Lung (tissue), 11 donors: ENCODE measurements at regions not wholly inside any gene's neighbourhood (a gene's known extent, or its start where the extent isn't known, plus 50 kb on each side); places are given as distances from the start of the nearest gene placed in this dataset.

ENCODE experiments used
- ATAC-seq: fragments of 200-7000 bp; cut with Tn5 transposase; one replicate; pipeline ENCODE4 v1.9.1; 2020; ENCODE audit warnings: moderate number of reproducible peaks; ENCODE audit not compliant: insufficient read depth, low FRiP score
- DNase-seq, 3 donors: peaks; one replicate each; pipeline ENCODE4 v3.0.0-alpha.2; 2013 to 2017
- H3K27ac ChIP-seq, 2 donors: one replicate each; pipeline ENCODE4 v1.5.1; 2013; ENCODE audit warnings: mild to moderate bottlenecking in 2 of 2, moderate library complexity in 2 of 2, control low read depth in 1 of 2, inconsistent platforms in 1 of 2, low read depth in 1 of 2, low read length in 1 of 2
- H3K27me3 ChIP-seq, 3 donors: one replicate each; pipeline ENCODE4 v1.5.1; 2013; ENCODE audit warnings: low read length in 2 of 3; ENCODE audit not compliant: control insufficient read depth in 3 of 3, insufficient read depth in 3 of 3
- H3K36me3 ChIP-seq, 4 donors: one replicate each; pipeline ENCODE4 v1.5.1; 2013; ENCODE audit warnings: low read length in 4 of 4, mild to moderate bottlenecking in 1 of 4, moderate library complexity in 1 of 4; ENCODE audit not compliant: control insufficient read depth in 4 of 4, insufficient read depth in 4 of 4
- H3K4me1 ChIP-seq, 5 donors: one replicate each; pipeline ENCODE4 v1.5.1; 2013; ENCODE audit warnings: low read length in 5 of 5, mild to moderate bottlenecking in 2 of 5, moderate library complexity in 1 of 5; ENCODE audit not compliant: control insufficient read depth in 5 of 5, insufficient read depth in 5 of 5
- H3K4me3 ChIP-seq: one replicate; pipeline ENCODE4 v1.5.1; 2013; ENCODE audit warnings: mild to moderate bottlenecking, control low read depth, moderate library complexity
- H3K9ac ChIP-seq, 2 donors: one replicate each; pipeline ENCODE4 v1.5.1; 2013; ENCODE audit warnings: low read length in 2 of 2, control low read depth in 1 of 2; ENCODE audit not compliant: insufficient read depth in 1 of 2
- H3K9me3 ChIP-seq, 4 donors: one replicate each; pipeline ENCODE4 v1.5.1; 2013; ENCODE audit warnings: low read length in 3 of 4, mild to moderate bottlenecking in 1 of 4, moderate library complexity in 1 of 4; ENCODE audit not compliant: control insufficient read depth in 4 of 4, insufficient read depth in 3 of 4
- whole genome bisulfite sequencing, 2 donors: extraction: QIAGEN DNeasy Blood & Tissue Kit; methylation state at CpG; one replicate each; pipeline ENCODE4 v1.1.7; 2013; 5-methylcytosine and 5-hydroxymethylcytosine counted together
- TF ChIP-seq, protein P1 (sequence below): IDR thresholded peaks from 2 replicates; pipeline ENCODE4 v1.5.1; 2012; ENCODE audit warnings: mild to moderate bottlenecking; ENCODE audit errors: control extremely low read depth, extremely low read depth
- donor health status: control.
- donor health status: control.
- donor health status: Bipolar disorder and iron deficiency.
- donor health status: healthy.
- donor health status: DM: yes; HTN: yes; CAD: no.

DNA sequence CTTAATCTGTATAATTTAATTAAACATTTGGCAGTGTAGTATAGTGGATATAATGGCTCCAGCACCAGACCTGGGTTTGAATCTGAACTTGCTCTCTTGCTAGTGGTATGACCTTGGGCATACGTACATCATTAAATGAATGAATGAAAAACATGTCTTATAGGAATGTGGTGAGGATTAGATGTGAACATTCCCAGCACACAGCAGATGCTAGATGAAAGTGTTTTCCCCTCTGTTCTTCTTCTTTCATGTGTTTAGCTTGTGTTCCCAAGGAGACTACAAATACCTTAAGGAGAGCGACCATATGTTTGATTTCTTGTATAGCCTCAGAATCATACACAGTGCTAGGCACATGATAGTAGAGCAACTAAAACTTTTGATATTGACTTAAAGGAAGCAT lies 56.5 kb downstream of the CT47B1 start:
- H3K27ac ChIP-seq = no peak overlapping the region
- no peaks in the 10 kb centered on the region for H3K27me3 ChIP-seq
- TF ChIP-seq, protein P1, sequence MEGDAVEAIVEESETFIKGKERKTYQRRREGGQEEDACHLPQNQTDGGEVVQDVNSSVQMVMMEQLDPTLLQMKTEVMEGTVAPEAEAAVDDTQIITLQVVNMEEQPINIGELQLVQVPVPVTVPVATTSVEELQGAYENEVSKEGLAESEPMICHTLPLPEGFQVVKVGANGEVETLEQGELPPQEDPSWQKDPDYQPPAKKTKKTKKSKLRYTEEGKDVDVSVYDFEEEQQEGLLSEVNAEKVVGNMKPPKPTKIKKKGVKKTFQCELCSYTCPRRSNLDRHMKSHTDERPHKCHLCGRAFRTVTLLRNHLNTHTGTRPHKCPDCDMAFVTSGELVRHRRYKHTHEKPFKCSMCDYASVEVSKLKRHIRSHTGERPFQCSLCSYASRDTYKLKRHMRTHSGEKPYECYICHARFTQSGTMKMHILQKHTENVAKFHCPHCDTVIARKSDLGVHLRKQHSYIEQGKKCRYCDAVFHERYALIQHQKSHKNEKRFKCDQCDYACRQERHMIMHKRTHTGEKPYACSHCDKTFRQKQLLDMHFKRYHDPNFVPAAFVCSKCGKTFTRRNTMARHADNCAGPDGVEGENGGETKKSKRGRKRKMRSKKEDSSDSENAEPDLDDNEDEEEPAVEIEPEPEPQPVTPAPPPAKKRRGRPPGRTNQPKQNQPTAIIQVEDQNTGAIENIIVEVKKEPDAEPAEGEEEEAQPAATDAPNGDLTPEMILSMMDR = no peak
- no peaks in the 10 kb centered on the region for H3K4me1 ChIP-seq
- H3K36me3 ChIP-seq = no peaks in the 10 kb centered on the region
- DNase-seq (no peak), ATAC-seq (no peak)
- no peak overlapping the region for H3K4me3 ChIP-seq
- no peaks in the 10 kb centered on the region for H3K9me3 ChIP-seq
- 78 to 90% methylated on average over 2 of the region's 2 CpGs for WGBS, 2 donors
- H3K9ac ChIP-seq = no peak overlapping the region

DNA sequence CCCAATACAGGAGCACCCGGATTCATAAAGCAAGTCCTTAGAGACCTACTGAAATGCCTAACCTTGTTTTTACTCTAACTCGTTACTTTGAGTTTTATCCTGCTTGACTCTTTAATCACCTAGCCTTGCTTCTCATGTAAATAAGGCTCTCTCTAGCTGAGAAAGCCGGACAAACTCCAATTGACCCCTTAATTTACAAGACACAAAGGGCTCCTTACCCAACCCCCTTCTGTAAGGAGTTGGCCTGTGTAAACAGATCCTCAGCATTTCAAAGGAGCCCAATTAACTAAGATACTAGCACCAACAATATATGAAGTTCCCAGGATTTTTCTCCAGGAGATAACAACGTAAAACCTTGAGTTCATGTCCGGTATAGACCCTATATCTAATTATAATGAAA lies 61.7 kb downstream of the CT47B1 start:
- no peak for ATAC-seq
- H3K9ac ChIP-seq = no peak overlapping the region
- H3K4me1 ChIP-seq = no peaks in the 10 kb centered on the region
- no peaks in the 10 kb centered on the region for H3K27me3 ChIP-seq
- no peaks in the 10 kb centered on the region for H3K36me3 ChIP-seq
- no peak for DNase-seq
- no peak overlapping the region for H3K4me3 ChIP-seq
- WGBS, 2 donors = 29 to 38% methylated on average over 4 to 5 of the region's 5 CpGs
- H3K9me3 ChIP-seq = no peaks in the 10 kb centered on the region
- TF ChIP-seq, protein P1 = no peak
- no peak overlapping the region for H3K27ac ChIP-seq

DNA sequence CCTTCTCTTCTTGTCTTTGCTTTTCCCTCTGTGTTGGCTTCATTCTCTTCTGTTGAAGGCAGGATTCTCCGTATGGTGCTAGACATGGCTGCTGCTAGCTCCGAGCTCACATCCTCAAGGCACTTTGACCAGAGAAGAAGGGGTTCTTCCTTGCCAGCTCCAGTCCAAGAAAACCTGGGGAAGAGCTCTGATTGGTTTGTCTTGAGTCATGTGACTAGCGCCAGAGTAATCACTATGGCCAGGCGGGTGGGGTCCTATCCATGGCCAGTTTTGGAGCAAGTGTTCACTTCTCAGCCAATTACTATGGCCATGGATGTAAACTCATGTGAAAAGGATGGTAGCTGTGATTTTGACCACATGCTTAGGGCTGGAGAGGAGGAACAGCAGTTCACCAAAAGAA lies 74.2 kb downstream of the CT47B1 start:
- Histone ChIP-seq H3K4me3 (no peak overlapping the region), H3K36me3 (no peaks in the 10 kb centered on the region), H3K27ac (no peak overlapping the region), H3K4me1 (peaks cover 0 to 7% (median 0%) of the 10 kb centered on the region in 5 donors), H3K9ac (no peak overlapping the region), H3K27me3 (no peaks in the 10 kb centered on the region), H3K9me3 (no peaks in the 10 kb centered on the region)
- DNase-seq = no peak
- TF ChIP-seq, protein P1 = no peak
- 71 to 90% methylated on average over 4 of the region's 4 CpGs for WGBS, 2 donors
- no peak for ATAC-seq

DNA sequence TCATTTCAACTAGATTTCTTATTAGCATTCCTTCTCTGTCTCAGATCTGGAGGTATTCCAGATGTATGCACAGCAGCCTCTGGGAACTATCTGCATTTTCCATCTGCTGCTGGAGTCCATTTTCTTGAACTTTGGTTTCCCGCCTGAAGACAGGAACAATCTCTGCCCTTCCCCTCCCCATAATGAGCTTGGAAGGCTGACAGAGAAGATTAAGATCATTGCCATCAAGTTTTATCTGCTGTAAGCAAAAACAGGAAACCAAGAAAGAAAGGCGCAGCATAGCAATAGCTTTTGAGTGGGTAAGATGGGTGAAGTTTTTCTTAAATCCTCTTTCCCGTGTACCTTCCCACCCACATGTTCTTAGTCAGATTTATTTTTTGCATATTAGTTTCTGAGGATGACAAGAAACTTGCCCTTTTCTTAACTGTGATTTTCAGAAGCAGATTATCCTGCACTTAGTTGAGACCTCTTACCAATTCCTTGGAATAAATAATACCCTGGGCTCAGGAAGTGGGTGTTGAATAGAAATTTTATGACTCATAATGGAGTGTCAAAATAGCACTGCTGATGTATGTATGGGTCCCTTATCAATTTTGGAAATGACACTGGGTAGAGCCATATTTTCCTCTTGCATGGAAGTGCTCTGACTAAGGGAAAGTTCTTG lies 78.3 kb downstream of the CT47B1 start:
- Histone ChIP-seq H3K27me3 (peaks cover 0 to 3% (median 0%) of the 10 kb centered on the region in 3 donors), H3K4me1 (peaks cover 0 to 7% (median 2%) of the 10 kb centered on the region in 5 donors), H3K36me3 (no peaks in the 10 kb centered on the region), H3K9ac (no peak overlapping the region), H3K9me3 (no peaks in the 10 kb centered on the region), H3K27ac (peak overlapping the region in 1 of 2 donors; percentile 33), H3K4me3 (no peak overlapping the region)
- TF ChIP-seq, protein P1 = no peak
- ATAC-seq (no peak), DNase-seq (peak; percentile 12 to 39 (median 18))
- 22 to 43% methylated on average over 3 of the region's 3 CpGs for WGBS, 2 donors
